DND-41 (cell line): ENCODE measurements at regions not wholly inside any gene's neighbourhood (a gene's known extent, or its start where the extent isn't known, plus 50 kb on each side); places are given as distances from the start of the nearest gene placed in this dataset.

Experiments used
- EZH2 ChIP-seq: IDR thresholded peaks from 3 replicates; pipeline ENCODE4 v1.6.1; 2012; ENCODE audit warnings: borderline replicate concordance, low read depth, mild to moderate bottlenecking, moderate library complexity, low read length, inconsistent platforms; ENCODE audit not compliant: severe bottlenecking
- TF ChIP-seq, protein P1 (sequence below): IDR thresholded peaks from 2 replicates; pipeline ENCODE4 v1.5.1; 2012; ENCODE audit warnings: borderline replicate concordance, low read length, moderate library complexity, mild to moderate bottlenecking; ENCODE audit not compliant: poor library complexity, severe bottlenecking; ENCODE audit errors: extremely low read depth

DNA sequence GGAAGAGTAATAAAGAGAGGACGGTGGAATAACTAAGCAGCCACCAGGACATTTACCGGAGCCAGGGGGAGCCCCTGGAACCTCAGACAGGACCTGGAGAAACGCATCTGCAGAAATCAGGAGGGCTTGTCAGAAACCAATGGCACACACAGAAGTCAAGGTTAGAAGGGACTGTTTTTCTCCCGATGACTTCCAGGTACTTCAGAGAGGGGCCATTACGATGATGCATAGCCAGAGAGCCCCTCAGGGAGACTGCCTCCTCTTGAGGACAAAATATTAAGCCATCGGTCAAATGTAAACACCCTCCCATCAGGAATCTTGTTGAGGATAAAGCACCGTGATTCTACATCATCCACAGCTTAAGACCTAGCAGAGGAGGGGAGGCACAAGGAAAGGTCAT lies 333.6 kb upstream of the CDH5 start:
- TF ChIP-seq EZH2 = no peak
- TF ChIP-seq, protein P1, sequence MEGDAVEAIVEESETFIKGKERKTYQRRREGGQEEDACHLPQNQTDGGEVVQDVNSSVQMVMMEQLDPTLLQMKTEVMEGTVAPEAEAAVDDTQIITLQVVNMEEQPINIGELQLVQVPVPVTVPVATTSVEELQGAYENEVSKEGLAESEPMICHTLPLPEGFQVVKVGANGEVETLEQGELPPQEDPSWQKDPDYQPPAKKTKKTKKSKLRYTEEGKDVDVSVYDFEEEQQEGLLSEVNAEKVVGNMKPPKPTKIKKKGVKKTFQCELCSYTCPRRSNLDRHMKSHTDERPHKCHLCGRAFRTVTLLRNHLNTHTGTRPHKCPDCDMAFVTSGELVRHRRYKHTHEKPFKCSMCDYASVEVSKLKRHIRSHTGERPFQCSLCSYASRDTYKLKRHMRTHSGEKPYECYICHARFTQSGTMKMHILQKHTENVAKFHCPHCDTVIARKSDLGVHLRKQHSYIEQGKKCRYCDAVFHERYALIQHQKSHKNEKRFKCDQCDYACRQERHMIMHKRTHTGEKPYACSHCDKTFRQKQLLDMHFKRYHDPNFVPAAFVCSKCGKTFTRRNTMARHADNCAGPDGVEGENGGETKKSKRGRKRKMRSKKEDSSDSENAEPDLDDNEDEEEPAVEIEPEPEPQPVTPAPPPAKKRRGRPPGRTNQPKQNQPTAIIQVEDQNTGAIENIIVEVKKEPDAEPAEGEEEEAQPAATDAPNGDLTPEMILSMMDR = no peak
